Fibroblast of lung (primary cell): ENCODE measurements at regions not wholly inside any gene's neighbourhood (a gene's known extent, or its start where the extent isn't known, plus 50 kb on each side); places are given as distances from the start of the nearest gene placed in this dataset.

Source experiments
- EZH2 ChIP-seq: IDR thresholded peaks from 2 replicates; pipeline ENCODE4 v1.5.1; 2012; ENCODE audit warnings: low read length, control low read depth, mild to moderate bottlenecking; ENCODE audit errors: missing control alignments
- TF ChIP-seq, protein P1 (sequence below), 2 donors: IDR thresholded peaks in 1 of 2; conservative IDR thresholded peaks in 1 of 2; 1 replicate in 1 of 2; 2 replicates in 1 of 2; pipeline ENCODE4 v1.5.1; 2011 to 2012; ENCODE audit warnings: low read length in 2 of 2, control low read depth in 1 of 2, inconsistent platforms in 1 of 2, low read depth in 1 of 2, mild to moderate bottlenecking in 1 of 2

DNA sequence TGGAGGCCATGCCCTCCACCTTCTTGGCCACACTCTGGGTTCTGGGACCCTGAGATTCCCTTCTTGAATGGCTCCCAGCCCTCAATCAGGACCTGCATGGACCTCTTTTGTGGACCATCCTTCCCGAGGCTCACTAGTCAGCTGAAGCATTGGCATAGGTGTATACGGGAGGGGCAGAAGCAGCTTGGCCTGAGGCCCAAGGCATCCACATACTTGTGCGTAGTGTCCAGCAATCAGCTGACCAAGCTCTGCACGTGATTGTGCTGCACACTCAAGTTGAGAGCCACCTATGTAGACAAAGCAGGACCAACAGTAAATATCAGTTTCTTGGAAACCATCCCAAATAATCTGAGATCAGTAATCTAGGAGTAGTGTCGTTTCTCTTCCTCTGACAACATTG, 119.6 kb downstream of the INSIG2 start:
- TF ChIP-seq, protein P1, sequence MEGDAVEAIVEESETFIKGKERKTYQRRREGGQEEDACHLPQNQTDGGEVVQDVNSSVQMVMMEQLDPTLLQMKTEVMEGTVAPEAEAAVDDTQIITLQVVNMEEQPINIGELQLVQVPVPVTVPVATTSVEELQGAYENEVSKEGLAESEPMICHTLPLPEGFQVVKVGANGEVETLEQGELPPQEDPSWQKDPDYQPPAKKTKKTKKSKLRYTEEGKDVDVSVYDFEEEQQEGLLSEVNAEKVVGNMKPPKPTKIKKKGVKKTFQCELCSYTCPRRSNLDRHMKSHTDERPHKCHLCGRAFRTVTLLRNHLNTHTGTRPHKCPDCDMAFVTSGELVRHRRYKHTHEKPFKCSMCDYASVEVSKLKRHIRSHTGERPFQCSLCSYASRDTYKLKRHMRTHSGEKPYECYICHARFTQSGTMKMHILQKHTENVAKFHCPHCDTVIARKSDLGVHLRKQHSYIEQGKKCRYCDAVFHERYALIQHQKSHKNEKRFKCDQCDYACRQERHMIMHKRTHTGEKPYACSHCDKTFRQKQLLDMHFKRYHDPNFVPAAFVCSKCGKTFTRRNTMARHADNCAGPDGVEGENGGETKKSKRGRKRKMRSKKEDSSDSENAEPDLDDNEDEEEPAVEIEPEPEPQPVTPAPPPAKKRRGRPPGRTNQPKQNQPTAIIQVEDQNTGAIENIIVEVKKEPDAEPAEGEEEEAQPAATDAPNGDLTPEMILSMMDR (conservative IDR thresholded peaks at IDR 0.05 in 1 of 2, IDR thresholded peaks at IDR 0.05 in 1 of 2; ENCODE audit: low read depth in 1 of 2, low read length in 2 of 2) = no peak
- no peak for TF ChIP-seq EZH2
